ENCODE measurements at regions not wholly inside any gene's neighbourhood (a gene's known extent, or its start where the extent isn't known, plus 50 kb on each side); places are given as distances from the start of the nearest gene placed in this dataset.

DNA sequence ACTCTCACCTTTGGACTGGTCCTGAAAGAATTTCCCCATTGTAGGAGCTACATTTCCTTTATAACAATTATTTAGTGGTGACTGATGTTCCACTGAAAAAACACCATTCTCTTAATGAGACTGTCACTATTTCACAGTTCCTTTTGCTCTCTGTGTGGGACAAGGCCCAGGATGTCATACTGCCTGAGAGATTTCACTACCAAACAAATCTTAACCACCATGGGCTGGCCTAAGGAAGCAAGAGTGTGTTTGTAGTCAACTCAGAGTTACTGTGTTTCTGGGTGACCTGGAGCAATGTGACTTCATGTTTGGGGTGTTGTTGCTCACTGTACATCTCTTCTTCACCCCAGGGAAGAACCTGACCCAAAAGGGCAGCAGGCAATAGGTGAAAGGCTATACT is 50.1 kb upstream of the ZNF608 start:
- H3K4me3 ChIP-seq (ENCODE audit: control insufficient read depth, low read depth, low read length): no peak overlapping the region
- DNase-seq (ENCODE audit: low read depth): no peak
- TF ChIP-seq, protein P1, sequence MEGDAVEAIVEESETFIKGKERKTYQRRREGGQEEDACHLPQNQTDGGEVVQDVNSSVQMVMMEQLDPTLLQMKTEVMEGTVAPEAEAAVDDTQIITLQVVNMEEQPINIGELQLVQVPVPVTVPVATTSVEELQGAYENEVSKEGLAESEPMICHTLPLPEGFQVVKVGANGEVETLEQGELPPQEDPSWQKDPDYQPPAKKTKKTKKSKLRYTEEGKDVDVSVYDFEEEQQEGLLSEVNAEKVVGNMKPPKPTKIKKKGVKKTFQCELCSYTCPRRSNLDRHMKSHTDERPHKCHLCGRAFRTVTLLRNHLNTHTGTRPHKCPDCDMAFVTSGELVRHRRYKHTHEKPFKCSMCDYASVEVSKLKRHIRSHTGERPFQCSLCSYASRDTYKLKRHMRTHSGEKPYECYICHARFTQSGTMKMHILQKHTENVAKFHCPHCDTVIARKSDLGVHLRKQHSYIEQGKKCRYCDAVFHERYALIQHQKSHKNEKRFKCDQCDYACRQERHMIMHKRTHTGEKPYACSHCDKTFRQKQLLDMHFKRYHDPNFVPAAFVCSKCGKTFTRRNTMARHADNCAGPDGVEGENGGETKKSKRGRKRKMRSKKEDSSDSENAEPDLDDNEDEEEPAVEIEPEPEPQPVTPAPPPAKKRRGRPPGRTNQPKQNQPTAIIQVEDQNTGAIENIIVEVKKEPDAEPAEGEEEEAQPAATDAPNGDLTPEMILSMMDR (conservative IDR thresholded peaks at IDR 0.05; ENCODE audit: control insufficient read depth, insufficient read depth, low read depth, low read length): no peak

DNA sequence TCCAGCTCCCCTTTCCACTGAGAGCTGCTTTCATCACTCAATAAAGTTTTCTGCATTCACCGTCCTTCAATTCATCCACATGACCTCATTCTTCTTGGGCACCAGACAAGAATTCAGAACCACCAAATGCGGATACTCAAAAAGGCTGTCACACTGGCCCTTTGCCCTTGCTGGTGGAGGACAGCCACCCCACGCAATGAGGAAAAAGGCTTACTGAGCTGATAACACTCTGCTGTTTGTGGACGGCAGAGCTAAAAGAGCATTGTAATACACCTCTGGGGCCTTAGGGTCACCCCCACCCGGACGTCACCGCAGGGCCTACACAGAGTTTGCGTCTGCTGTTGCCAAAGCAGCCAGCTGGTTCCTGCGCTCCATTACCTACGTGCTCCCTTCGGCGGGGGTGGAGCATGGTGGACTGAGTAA is 51.2 kb upstream of the ZNF608 start:
- DNase-seq (ENCODE audit: low read depth): no peak
- TF ChIP-seq, protein P1 (conservative IDR thresholded peaks at IDR 0.05; ENCODE audit: control insufficient read depth, insufficient read depth, low read depth, low read length): no peak
- no peak overlapping the region for H3K4me3 ChIP-seq (ENCODE audit: control insufficient read depth, low read depth, low read length)

GRCh38 chr5:124798890-124799289 is 52.5 kb upstream of the ZNF608 start:
- H3K4me3 ChIP-seq (ENCODE audit: control insufficient read depth, low read depth, low read length): no peak overlapping the region
- TF ChIP-seq, protein P1 (conservative IDR thresholded peaks at IDR 0.05; ENCODE audit: control insufficient read depth, insufficient read depth, low read depth, low read length): no peak

DNA sequence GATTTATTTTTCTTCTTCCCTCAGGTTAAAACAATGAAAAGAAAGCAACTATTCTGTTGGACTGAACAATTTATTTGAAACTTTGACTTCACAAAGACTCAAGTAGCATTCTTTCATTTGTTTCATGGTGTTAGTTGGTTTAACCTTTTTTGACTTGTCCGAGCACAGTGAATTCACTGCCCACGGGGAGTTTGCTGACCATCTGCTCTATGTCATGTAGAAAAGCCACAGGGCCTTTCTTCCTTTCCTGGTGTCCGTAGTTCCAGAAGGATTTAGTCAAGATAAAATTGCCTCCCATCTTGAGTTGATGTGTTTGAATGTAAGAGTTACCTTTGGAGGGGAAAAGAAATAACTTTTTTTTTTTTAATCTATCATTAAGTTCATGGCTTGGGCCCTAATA is 55.1 kb upstream of the ZNF608 start:
- TF ChIP-seq, protein P1 (conservative IDR thresholded peaks at IDR 0.05; ENCODE audit: control insufficient read depth, insufficient read depth, low read depth, low read length): no peak
- DNase-seq (ENCODE audit: low read depth): no peak

More at GRCh38 chr5:124798890-124799289, 52.5 kb upstream of the ZNF608 start:
- DNase-seq (ENCODE audit: low read depth): no peak

GRCh38 chr5:124803617-124804323 is 57.3 kb upstream of the ZNF608 start:
- TF ChIP-seq, protein P1 (conservative IDR thresholded peaks at IDR 0.05; ENCODE audit: control insufficient read depth, insufficient read depth, low read depth, low read length): no peak
- H3K4me3 ChIP-seq (ENCODE audit: control insufficient read depth, low read depth, low read length): no peak overlapping the region
- no peak for DNase-seq (ENCODE audit: low read depth)

More for the DNA sequence above, 55.1 kb upstream of the ZNF608 start:
- H3K4me3 ChIP-seq (ENCODE audit: control insufficient read depth, low read depth, low read length): no peak overlapping the region

GRCh38 chr5:124806026-124806372 is 59.6 kb upstream of the ZNF608 start:
- TF ChIP-seq, protein P1 (conservative IDR thresholded peaks at IDR 0.05; ENCODE audit: control insufficient read depth, insufficient read depth, low read depth, low read length): no peak
- DNase-seq (ENCODE audit: low read depth): no peak
- H3K4me3 ChIP-seq (ENCODE audit: control insufficient read depth, low read depth, low read length): no peak overlapping the region

Data from fibroblast of mammary gland (primary cell).